ENCODE measurements at regions not wholly inside any gene's neighbourhood (a gene's known extent, or its start where the extent isn't known, plus 50 kb on each side); places are given as distances from the start of the nearest gene placed in this dataset.
"Not testable (repeated sequence)": the region's sequence is repeated elsewhere in the genome, so short reads cannot be mapped to it uniquely, and the experiment has no call there.

- no peak for DNase-seq
These were observed 503.0 kb downstream of the PDHA2 start for GRCh38 chr4:96342790-96343455.

DNA sequence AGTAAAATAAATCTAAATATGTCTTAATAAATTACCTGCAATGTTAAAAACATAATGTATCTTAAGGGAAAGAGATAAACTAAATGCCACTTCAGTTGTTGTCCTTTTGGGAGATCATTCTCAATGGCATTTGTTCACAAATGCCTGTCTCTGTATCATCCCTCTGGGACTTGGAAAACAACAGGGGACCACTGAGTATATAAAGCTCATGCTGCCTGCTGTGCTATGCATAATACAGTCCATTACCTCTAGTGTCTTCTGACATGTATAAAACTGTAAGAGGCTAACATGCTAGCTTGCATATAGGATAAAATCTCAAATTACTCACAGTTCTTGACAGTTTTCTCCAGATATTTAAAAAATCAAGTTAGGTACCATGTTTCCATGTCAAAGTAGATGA is 503.9 kb downstream of the PDHA2 start:
- DNase-seq: no peak

- no peak for DNase-seq
These were observed 507.7 kb downstream of the PDHA2 start for GRCh38 chr4:96347582-96347981.

GRCh38 chr4:96352051-96352517 is 512.2 kb downstream of the PDHA2 start:
- peak; percentile 24 for DNase-seq

DNA sequence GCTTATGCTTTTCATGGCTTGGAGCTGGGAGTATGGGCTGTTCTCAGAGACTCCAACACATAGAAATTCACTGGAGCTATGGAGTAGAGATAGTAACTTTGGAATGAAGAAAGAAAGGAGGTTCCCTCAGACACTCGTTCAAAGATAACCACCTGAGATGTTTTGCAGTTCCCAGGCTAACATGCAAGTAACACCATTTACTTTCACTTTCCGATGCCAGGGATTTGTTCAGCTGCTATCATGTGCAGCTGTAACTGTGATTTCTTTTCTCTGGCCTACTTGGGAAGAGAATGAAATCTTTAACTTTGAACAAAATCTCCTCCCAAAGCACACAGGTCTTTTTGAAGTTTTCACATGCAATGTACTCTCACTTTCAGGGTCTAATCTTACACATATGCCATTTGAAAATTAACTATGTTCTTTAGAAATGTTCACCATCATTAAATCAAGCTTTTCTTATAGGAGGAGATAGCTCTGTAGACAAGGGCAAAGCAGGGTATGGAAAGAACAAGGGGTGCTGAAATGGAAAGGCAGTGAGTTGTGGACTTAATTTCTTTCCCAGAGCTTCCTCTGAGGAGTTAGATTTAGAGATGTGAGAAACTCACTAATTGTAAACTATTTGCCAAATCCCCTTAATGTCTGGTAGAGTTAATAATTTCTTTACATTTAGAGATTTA is 514.3 kb downstream of the PDHA2 start:
- DNase-seq: peak; percentile 8

DNA sequence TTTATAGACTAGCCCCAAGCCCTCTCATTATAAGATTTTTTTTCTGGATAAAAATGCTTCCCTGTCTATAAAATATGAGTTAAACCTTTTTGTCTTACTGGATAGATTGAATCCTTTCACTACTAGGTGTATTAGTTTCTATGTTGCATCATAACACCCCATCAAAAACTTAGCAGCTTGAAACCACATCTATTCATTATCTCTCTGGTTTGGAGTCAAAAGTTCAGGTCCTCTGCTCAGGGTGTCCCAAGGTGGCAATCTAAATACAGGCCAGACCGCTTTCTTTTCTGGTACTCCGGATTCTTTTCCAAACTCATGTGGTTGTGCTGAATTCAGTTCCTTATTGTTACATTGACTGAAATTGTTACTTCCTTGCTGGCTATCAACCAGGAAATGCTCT is 515.5 kb downstream of the PDHA2 start:
- DNase-seq: no peak

- DNase-seq: no peak
These were observed 516.9 kb downstream of the PDHA2 start for GRCh38 chr4:96356591-96357370.

DNA sequence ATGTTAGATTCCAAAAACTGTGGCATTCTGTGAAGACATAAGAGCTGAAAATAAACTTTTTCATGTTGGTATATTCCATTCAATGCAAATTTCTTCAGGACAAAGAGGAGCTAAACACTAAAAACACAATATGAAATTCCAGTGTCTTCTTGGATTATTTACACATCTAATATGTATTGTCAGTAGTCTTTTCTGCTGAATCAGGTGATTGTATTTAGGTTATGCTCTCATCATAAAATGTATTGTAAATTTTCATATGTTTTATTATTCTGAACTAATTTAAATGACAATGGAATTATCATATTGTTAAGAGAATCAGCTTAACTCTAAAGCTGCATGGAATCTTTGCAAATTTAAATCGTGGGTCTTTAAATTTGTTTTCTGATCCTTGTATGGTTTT is 526.7 kb downstream of the PDHA2 start:
- DNase-seq: no peak

- DNase-seq: no peak
These were observed 535.5 kb downstream of the PDHA2 start for GRCh38 chr4:96375367-96375766.

GRCh38 chr4:96379524-96379923 is 539.6 kb downstream of the PDHA2 start:
- no peak for DNase-seq

- DNase-seq: no peak
These were observed 540.2 kb downstream of the PDHA2 start for GRCh38 chr4:96380106-96380505.

- DNase-seq: no peak
These were observed 543.5 kb downstream of the PDHA2 start for GRCh38 chr4:96383349-96383748.

- no peak for DNase-seq
These were observed 549.9 kb downstream of the PDHA2 start for GRCh38 chr4:96389770-96390169.

DNA sequence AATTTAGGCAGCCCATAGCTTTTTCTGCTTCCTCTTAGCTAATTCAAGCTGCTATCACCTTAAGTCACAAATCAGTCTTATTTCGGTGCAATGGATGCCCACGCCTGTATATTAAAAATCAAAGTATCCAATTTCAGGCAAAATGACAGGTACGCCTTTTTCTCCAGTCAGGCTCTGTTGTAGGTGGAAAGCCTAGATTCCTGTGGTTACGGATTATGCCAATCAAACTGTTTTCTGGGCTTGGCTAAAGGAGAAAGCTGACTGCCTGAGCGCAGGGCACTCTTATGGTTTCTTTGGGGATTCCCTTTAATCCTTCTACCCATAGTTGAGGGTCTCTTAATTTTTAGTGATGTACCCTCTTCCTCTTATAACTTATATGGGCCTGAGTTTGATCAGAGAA is 550.5 kb downstream of the PDHA2 start:
- DNase-seq: no peak

DNA sequence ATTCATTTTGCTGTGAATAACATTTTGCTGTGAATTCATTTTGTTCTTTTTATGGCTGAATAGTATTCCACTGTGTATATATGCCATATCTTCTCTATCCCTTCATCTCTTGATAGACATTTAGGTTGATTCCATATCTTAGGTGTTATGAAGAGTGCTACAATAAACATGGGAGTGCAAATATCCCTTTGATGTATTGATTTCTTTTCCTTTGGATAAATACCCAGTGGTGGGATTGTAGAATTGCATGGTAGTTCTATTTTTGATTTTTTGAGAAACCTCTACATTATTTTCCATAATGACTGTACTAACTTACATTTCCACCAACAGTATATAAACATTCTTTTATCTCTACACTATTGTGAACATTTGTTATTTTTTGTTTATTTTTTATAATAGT is 555.9 kb downstream of the PDHA2 start:
- no peak for DNase-seq

DNA sequence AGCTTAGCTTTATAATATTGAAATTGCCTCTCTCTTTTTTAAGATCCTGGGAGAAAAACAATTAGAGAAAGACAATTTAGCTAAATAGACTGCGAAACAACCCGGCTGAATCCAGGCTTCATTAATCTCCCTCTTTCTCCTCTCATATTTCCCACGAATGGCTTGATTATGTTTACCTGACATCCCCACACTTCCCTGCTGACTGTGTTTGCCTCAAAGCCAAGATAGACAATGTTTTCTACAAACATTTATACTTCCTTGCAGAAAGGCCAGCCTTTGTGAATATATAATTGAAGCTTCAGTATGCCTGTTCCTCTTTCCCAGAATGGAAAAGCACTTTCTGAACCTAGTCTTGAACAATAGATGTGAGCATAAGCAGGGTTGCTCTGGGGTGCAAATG is 566.8 kb downstream of the PDHA2 start:
- no peak for DNase-seq

DNA sequence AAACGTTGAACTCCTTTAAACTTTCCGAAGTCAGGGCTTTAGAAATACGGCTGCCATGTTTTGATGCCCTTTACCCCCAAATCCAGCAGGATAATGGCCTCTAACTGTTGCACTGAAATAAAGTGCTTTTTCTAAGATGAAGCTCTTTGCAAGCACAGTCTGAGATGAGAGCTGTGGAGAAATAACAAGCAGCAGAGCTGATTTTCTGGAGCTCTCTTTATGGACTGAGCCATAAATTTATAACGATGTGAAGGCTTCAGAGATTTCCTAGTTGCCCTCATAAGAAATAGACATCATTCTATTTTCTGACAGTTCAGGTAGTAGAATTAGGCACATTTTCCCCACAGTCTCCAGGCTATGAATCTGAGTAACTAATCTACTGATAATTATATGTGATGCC is 567.3 kb downstream of the PDHA2 start:
- no peak for DNase-seq

GRCh38 chr4:96407738-96408463 is 568.0 kb downstream of the PDHA2 start:
- DNase-seq: peak; percentile 53

DNA sequence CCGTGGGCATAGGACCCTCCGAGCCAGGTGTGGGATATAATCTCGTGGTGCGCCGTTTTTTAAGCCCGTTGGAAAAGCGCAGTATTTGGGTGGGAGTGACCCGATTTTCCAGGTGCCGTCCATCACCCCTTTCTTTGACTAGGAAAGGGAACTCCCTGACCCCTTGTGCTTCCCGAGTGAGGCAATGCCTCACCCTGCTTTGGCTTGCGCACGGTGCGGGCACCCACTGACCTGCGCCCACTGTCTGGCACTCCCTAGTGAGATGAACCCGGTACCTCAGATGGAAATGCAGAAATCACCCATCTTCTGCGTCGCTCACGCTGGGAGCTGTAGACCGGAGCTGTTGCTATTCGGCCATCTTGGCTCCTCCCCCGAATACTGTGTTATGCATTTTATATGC is 575.0 kb downstream of the PDHA2 start:
- not testable (repeated sequence) for DNase-seq

- no peak for DNase-seq
These were observed 589.8 kb downstream of the PDHA2 start for GRCh38 chr4:96429657-96430056.

- no peak for DNase-seq
These were observed 591.2 kb downstream of the PDHA2 start for GRCh38 chr4:96431094-96431493.

GRCh38 chr4:96448315-96448872 is 608.5 kb downstream of the PDHA2 start:
- DNase-seq: no peak
